ENCODE measurements at regions not wholly inside any gene's neighbourhood (a gene's known extent, or its start where the extent isn't known, plus 50 kb on each side); places are given as distances from the start of the nearest gene placed in this dataset.
"Not testable (repeated sequence)": the region's sequence is repeated elsewhere in the genome, so short reads cannot be mapped to it uniquely, and the experiment has no call there.

DNA sequence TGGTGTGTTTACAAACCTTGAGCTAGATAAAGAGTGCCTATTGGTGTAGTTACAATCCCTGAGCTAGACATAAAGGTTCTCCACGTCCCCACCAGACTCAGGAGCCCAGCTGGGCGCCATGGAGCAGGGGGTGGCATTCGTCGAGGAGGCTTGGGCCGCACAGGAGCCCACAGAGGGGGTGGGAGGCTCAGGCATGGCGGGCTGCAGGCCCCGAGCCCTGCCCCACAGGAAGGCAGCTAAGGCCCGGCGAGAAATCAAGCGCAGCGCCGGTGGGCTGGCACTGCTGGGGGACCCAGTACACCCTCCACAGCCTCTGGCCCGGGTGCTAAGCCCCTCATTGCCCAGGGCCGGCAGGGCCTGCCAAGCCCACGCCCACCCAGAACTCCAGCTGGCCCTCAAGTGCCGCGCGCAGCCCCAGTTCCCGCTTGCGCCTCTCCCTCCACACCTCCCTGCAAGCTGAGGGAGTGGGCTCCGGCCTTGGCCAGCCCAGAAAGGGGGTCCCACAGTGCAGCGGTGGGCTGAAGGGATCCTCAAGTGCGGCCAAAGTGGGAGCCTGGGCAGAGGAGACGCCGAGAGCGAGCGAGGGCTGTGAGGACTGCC, 562.1 kb upstream of the LUZP2 start:
- not testable (repeated sequence) for H3K4me3 ChIP-seq (ENCODE audit: low read length); H3K36me3 ChIP-seq (ENCODE audit: control insufficient read depth, insufficient read depth, low read length); H3K9ac ChIP-seq (ENCODE audit: low read length); H3K27me3 ChIP-seq (ENCODE audit: control insufficient read depth, insufficient read depth, low read length); H3K9me3 ChIP-seq (ENCODE audit: control insufficient read depth, low read length)
- peaks cover 16% of the 10 kb centered on the region for H3K4me1 ChIP-seq (ENCODE audit: control insufficient read depth, insufficient read depth, low read length)

DNA sequence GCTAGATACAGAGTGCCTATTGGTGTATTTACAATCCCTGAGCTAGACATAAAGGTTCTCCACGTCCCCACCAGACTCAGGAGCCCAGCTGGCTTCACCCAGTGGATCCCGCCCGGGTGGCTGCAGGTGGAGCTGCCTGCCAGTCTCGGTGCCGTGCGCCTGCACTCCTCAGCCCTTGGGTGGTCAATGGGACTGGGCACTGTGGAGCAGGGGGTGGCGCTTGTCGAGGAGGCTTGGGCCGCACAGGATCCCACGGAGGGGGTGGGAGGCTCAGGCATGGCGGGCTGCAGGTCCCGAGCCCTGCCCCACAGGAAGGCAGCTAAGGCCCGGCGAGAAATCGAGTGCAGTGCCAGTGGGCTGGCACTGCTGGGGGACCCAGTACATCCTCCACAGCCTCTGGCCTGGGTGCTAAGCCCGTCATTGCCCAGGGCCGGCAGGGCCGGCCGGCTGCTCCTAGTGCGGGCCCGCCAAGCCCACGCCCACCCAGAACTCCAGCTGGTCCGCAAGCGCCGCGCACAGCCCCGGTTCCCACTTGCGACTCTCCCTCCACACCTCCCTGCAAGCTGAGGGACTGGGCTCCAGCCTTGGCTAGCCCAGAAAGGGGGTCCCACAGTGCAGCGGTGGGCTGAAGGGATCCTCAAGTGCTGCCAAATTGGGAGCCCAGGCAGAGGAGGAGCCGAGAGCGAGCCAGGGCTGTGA, 554.6 kb upstream of the LUZP2 start:
- not testable (repeated sequence) for H3K27me3 ChIP-seq (ENCODE audit: control insufficient read depth, insufficient read depth, low read length); H3K9me3 ChIP-seq (ENCODE audit: control insufficient read depth, low read length); H3K9ac ChIP-seq (ENCODE audit: low read length); H3K4me3 ChIP-seq (ENCODE audit: low read length); H3K4me1 ChIP-seq (ENCODE audit: control insufficient read depth, insufficient read depth, low read length); H3K36me3 ChIP-seq (ENCODE audit: control insufficient read depth, insufficient read depth, low read length)

DNA sequence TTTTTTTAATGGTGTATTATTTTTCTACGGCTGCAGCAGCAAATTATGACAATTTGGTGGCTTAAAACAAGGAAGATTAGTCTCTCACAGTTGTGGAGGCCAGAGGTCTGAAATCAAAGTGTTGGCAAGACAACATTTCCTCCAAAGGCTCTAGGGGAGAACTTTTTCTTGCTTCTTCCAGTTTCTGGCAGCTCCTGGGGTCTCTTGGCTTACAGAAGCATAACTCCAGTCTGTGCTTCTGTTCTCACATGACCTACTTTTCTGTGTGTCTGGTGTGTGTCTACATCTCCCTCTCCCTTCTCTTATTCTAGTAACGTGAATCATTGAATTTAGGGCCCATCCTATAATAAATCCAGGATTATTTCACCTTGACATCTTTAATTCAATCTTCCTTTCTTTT, 551.9 kb upstream of the LUZP2 start:
- H3K4me1 ChIP-seq (ENCODE audit: control insufficient read depth, insufficient read depth, low read length) = no peaks in the 10 kb centered on the region
- H3K9me3 ChIP-seq (ENCODE audit: control insufficient read depth, low read length) = no peaks in the 10 kb centered on the region
- no peaks in the 10 kb centered on the region for H3K36me3 ChIP-seq (ENCODE audit: control insufficient read depth, insufficient read depth, low read length)

DNA sequence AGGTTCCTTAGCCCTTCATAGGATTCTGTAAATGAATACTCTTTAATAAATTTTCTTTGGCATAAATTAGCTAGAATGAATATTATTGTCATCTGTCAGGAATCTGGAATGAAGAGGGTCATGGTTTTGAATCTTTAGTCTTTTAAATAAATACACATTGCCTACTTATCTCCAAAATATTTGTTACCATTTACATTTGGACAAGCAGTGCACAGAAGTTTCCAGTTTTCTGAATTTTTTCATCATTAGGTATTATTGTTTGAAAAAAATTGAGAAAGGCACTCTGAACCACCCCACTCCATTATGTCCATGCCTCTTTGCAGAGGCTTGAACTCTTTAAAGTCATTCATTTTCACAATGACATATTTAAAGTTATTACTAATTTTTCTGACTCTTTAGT, 549.0 kb upstream of the LUZP2 start:
- Histone ChIP-seq H3K4me1 (ENCODE audit: control insufficient read depth, insufficient read depth, low read length) (no peaks in the 10 kb centered on the region), H3K9me3 (ENCODE audit: control insufficient read depth, low read length) (no peaks in the 10 kb centered on the region), H3K27me3 (ENCODE audit: control insufficient read depth, insufficient read depth, low read length) (no peaks in the 10 kb centered on the region), H3K36me3 (ENCODE audit: control insufficient read depth, insufficient read depth, low read length) (no peaks in the 10 kb centered on the region), H3K9ac (ENCODE audit: low read length) (no peak overlapping the region), H3K4me3 (ENCODE audit: low read length) (no peak overlapping the region)

More for the DNA sequence above, 551.9 kb upstream of the LUZP2 start:
- no peaks in the 10 kb centered on the region for H3K27me3 ChIP-seq (ENCODE audit: control insufficient read depth, insufficient read depth, low read length)
- no peak overlapping the region for H3K4me3 ChIP-seq (ENCODE audit: low read length)
- no peak overlapping the region for H3K9ac ChIP-seq (ENCODE audit: low read length)

DNA sequence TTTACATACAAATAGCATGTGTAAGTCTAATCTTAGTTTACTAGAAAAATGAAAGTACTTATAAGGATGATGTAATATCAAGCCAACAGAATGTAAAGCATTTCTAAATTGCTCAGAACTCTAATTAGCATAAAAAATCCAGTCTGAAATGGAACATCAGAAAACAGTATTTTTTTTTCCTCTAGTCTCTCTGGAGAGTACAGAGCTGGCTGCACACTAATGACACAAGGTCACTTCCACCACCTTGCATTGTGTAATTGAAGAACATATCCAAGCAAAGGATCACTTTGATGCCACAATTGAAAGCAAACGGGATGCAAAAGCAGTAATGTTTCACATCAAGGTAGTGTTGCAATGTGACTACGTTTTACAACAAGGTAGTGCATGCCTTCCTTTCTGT, 548.0 kb upstream of the LUZP2 start:
- Histone ChIP-seq H3K9ac (ENCODE audit: low read length) (no peak overlapping the region), H3K4me3 (ENCODE audit: low read length) (no peak overlapping the region), H3K4me1 (ENCODE audit: control insufficient read depth, insufficient read depth, low read length) (no peaks in the 10 kb centered on the region), H3K27me3 (ENCODE audit: control insufficient read depth, insufficient read depth, low read length) (no peaks in the 10 kb centered on the region), H3K36me3 (ENCODE audit: control insufficient read depth, insufficient read depth, low read length) (no peaks in the 10 kb centered on the region), H3K9me3 (ENCODE audit: control insufficient read depth, low read length) (no peaks in the 10 kb centered on the region)

DNA sequence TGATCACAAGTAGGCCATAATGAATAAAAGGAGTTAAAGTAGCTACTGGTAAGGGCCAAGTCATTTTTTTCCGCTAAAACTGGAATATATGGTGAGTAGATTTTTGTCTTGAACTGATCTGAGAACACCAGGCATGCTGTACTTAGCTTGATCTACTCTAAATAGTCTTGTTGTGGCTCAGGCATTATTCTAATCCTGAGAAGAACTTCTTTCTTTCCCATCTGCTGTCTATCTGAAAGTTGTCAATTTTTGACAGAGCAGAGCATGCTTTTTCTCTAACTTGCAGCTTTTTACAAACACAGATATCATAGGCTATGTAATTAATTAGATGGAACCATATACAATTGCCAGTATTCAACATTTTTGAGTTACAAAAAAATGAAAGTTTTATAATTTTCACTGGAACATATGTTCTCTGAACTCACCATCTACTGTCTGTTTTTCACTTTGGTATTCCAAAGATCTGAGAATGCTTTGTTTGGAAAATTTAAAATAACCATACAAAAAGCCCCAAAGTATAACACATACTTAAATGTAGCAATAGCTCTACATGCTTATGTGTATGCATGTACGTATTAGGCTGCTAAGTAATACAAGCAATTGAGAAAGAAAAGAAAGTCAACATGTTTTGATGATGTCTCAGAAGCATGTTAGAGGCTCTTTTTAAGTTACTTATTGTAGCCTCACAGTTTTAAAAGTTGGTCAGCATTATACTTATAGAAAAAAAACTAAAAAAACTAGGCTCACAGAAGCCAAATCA, 542.7 kb upstream of the LUZP2 start:
- no peak overlapping the region for H3K4me3 ChIP-seq (ENCODE audit: low read length)
- no peaks in the 10 kb centered on the region for H3K9me3 ChIP-seq (ENCODE audit: control insufficient read depth, low read length)
- no peaks in the 10 kb centered on the region for H3K27me3 ChIP-seq (ENCODE audit: control insufficient read depth, insufficient read depth, low read length)
- no peaks in the 10 kb centered on the region for H3K36me3 ChIP-seq (ENCODE audit: control insufficient read depth, insufficient read depth, low read length)
- no peak overlapping the region for H3K9ac ChIP-seq (ENCODE audit: low read length)
- H3K4me1 ChIP-seq (ENCODE audit: control insufficient read depth, insufficient read depth, low read length) = no peaks in the 10 kb centered on the region

DNA sequence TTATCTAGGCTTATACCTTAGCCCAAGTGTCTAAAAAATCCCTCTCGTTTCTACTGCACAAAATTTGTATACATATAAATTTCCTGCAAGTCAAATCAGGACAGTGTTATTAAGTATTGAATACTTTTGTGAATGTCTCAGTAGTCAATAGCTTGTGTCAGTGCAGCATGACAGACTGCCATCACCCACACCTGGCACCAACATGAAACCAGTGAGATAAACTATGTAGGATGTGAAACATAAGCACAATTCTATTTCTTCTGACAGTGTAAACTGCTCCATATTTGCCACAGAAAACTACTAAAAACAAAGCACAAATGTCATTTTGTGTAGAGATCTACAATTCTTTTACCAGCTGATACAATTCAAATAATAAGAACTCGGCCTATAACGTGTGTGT, 542.1 kb upstream of the LUZP2 start:
- Histone ChIP-seq H3K4me1 (ENCODE audit: control insufficient read depth, insufficient read depth, low read length) (no peaks in the 10 kb centered on the region), H3K9me3 (ENCODE audit: control insufficient read depth, low read length) (no peaks in the 10 kb centered on the region), H3K4me3 (ENCODE audit: low read length) (no peak overlapping the region), H3K27me3 (ENCODE audit: control insufficient read depth, insufficient read depth, low read length) (no peaks in the 10 kb centered on the region), H3K36me3 (ENCODE audit: control insufficient read depth, insufficient read depth, low read length) (no peaks in the 10 kb centered on the region), H3K9ac (ENCODE audit: low read length) (no peak overlapping the region)

DNA sequence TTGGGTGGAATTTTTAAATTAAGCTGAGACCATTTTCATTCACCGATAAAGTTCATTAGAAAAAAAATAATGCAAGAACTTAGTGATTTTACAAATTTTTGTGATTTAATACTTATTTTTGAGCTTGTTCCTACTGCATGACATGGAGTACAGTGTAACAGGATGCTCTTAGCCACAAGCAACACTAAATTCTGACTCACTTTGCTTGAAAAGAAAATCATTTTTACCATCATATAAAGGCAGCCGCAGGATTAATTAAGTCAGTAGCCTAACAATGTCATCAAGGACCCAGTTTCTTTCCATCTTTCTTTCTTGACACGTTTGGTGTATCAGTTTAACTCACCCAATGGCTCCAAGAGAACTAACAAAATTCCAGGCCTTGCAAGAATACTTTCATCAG, 540.3 kb upstream of the LUZP2 start:
- Histone ChIP-seq H3K4me3 (ENCODE audit: low read length) (no peak overlapping the region), H3K4me1 (ENCODE audit: control insufficient read depth, insufficient read depth, low read length) (no peaks in the 10 kb centered on the region), H3K9ac (ENCODE audit: low read length) (no peak overlapping the region), H3K9me3 (ENCODE audit: control insufficient read depth, low read length) (no peaks in the 10 kb centered on the region), H3K27me3 (ENCODE audit: control insufficient read depth, insufficient read depth, low read length) (no peaks in the 10 kb centered on the region), H3K36me3 (ENCODE audit: control insufficient read depth, insufficient read depth, low read length) (no peaks in the 10 kb centered on the region)

DNA sequence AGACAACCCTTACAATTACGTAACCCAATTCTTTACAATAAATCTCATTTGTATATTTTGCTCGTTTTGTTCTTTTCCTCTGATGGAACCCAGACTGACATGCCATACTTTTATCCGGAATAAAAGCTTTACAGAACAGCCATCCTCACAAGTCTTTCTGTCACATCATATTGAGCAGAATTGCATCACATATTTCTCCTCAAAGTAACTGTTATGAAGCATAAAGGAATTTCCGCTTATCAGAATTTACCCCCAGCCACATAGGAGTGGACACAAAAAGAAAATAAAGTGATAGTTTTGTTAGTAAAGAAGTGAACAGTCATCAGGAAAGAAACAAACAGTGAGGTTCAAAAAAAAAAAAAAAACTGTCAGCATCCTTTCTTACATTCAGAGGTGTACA, 539.5 kb upstream of the LUZP2 start:
- no peaks in the 10 kb centered on the region for H3K36me3 ChIP-seq (ENCODE audit: control insufficient read depth, insufficient read depth, low read length)
- H3K4me1 ChIP-seq (ENCODE audit: control insufficient read depth, insufficient read depth, low read length) = no peaks in the 10 kb centered on the region

DNA sequence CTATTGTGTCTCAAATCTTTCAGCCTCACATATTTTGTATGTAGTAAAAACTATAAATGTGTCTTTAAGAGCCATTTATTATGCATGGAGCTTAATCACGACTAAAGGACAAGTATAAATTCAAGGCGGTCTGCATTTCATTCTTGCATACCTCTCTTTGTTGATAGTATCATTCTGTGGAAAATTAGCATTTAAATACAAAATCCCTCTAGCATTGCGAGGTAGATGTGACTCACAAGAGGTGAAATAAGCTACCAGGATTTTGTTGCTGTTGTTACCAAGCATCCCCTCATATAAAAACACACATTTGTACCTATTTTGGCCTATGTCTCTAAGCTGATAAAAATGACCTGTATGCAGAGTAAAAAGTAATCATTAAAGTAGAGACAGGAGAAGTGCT, 537.4 kb upstream of the LUZP2 start:
- Histone ChIP-seq H3K9me3 (ENCODE audit: control insufficient read depth, low read length) (peaks cover 5% of the 10 kb centered on the region), H3K36me3 (ENCODE audit: control insufficient read depth, insufficient read depth, low read length) (no peaks in the 10 kb centered on the region), H3K4me3 (ENCODE audit: low read length) (no peak overlapping the region), H3K9ac (ENCODE audit: low read length) (no peak overlapping the region), H3K4me1 (ENCODE audit: control insufficient read depth, insufficient read depth, low read length) (no peaks in the 10 kb centered on the region), H3K27me3 (ENCODE audit: control insufficient read depth, insufficient read depth, low read length) (no peaks in the 10 kb centered on the region)

More for the DNA sequence above, 539.5 kb upstream of the LUZP2 start:
- Histone ChIP-seq H3K9me3 (ENCODE audit: control insufficient read depth, low read length) (peaks cover 5% of the 10 kb centered on the region), H3K27me3 (ENCODE audit: control insufficient read depth, insufficient read depth, low read length) (no peaks in the 10 kb centered on the region), H3K9ac (ENCODE audit: low read length) (no peak overlapping the region), H3K4me3 (ENCODE audit: low read length) (no peak overlapping the region)

DNA sequence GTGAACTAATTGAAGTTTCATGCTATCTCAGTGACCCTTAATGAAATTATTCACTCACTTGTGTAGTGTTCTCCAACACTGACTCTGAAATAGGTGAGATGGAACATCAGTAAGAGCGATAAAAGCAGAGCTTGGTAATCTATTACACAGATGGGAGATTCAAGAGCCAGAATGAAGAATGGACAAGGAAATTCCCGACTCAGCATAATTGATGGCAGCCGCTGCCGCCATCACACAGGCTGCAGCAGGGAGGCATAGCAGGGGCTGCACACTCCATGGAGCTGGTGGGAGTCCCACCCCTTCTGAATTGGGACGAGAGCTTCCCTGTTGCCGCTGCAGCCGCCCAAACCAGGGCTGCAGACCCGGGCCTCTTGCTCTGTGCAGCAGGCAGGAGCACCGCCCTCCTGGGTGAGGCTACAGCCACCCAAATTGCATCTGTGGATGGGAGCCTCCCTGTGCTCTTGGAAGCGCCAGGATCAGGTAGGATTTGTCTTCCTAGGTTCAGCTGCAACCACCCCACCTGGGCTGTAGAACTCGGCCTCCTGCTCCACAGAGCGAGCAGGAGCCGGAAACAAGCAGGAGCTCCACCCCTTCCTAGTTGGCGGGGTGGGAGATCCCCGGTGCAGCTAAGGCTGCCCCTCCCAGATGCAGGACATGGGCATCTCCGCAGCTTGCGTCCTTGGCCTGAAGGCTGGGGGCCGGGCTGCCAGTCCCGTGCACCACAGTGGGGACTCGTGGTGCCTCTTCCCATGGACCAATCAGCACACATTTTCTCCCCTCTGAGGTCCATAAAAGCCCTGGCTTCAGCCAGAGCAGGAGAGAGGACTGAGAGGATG, 535.1 kb upstream of the LUZP2 start:
- no peaks in the 10 kb centered on the region for H3K4me1 ChIP-seq (ENCODE audit: control insufficient read depth, insufficient read depth, low read length)
- H3K36me3 ChIP-seq (ENCODE audit: control insufficient read depth, insufficient read depth, low read length) = no peaks in the 10 kb centered on the region
- no peaks in the 10 kb centered on the region for H3K27me3 ChIP-seq (ENCODE audit: control insufficient read depth, insufficient read depth, low read length)
- peaks cover 5% of the 10 kb centered on the region for H3K9me3 ChIP-seq (ENCODE audit: control insufficient read depth, low read length)
- no peak overlapping the region for H3K4me3 ChIP-seq (ENCODE audit: low read length)
- H3K9ac ChIP-seq (ENCODE audit: low read length) = no peak overlapping the region

DNA sequence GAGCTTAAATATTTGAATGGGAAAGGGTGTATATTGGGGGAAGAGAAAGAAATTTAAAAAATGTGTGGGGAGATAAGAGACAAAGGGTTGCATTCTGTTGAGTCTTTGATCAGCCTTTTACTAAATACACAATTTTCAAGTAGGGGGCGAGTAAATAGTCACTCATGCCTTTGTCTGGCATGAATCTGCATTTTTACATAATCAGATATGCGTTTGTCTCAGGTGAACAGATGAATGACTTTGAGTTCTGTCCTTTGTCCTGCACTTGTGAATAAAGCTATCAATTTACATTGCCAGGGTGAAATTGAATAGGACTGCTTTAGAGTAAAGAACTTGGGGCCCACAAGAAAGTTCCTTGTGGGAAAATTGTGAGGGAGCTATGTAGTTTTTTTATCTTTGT, 523.6 kb upstream of the LUZP2 start:
- Histone ChIP-seq H3K27me3 (ENCODE audit: control insufficient read depth, insufficient read depth, low read length) (no peaks in the 10 kb centered on the region), H3K4me3 (ENCODE audit: low read length) (no peak overlapping the region), H3K9ac (ENCODE audit: low read length) (no peak overlapping the region), H3K36me3 (ENCODE audit: control insufficient read depth, insufficient read depth, low read length) (no peaks in the 10 kb centered on the region), H3K4me1 (ENCODE audit: control insufficient read depth, insufficient read depth, low read length) (no peaks in the 10 kb centered on the region), H3K9me3 (ENCODE audit: control insufficient read depth, low read length) (no peaks in the 10 kb centered on the region)

Measured in mucosa of stomach (tissue), 1 donor.